Thyroid gland (tissue), 4 donors: ENCODE measurements at regions not wholly inside any gene's neighbourhood (a gene's known extent, or its start where the extent isn't known, plus 50 kb on each side); places are given as distances from the start of the nearest gene placed in this dataset.

Experiments
- DNase-seq, 2 donors: peaks; one replicate each; pipeline ENCODE4 v3.0.0-alpha.2; 2019
- H3K27ac ChIP-seq, 3 donors: fragments of 200-600 bp; sonication (generic); 1 replicate in 2 of 3; 2 replicates in 1 of 3; pipeline ENCODE4 v1.5.1; 2016 to 2019; ENCODE audit warnings: mild to moderate bottlenecking in 1 of 3, moderate library complexity in 1 of 3
- H3K27me3 ChIP-seq: fragments of 200-600 bp; sonication (generic); one replicate; pipeline ENCODE4 v1.5.1; 2019
- H3K36me3 ChIP-seq, 2 donors: fragments of 200-600 bp; sonication (generic); one replicate each; pipeline ENCODE4 v1.5.1; 2016 to 2019
- H3K4me1 ChIP-seq, 2 donors: fragments of 200-600 bp; sonication (generic); one replicate each; pipeline ENCODE4 v1.5.1; 2017 to 2019
- H3K4me3 ChIP-seq, 3 donors: fragments of 200-600 bp; sonication (generic); replicated peaks in 1 of 3; 1 replicate in 2 of 3; 2 replicates in 1 of 3; pipeline ENCODE4 v1.5.1; 2016; ENCODE audit warnings: mild to moderate bottlenecking in 1 of 3
- H3K9me3 ChIP-seq: fragments of 200-600 bp; sonication (generic); one replicate; pipeline ENCODE4 v1.5.1; 2017
- POLR2A ChIP-seq, 2 donors: fragments of 450-650 bp; IDR thresholded peaks; one replicate each; pipeline ENCODE4 v1.6.1; 2017; ENCODE audit warnings: antibody characterized with exemption in 2 of 2, mild to moderate bottlenecking in 2 of 2, moderate library complexity in 1 of 2
- WGBS, 2 donors: methylation state at CpG; one replicate each; pipeline ENCODE4 v1.1.5; 2017; 5-methylcytosine and 5-hydroxymethylcytosine counted together
- intact Hi-C: fragments of 100-400 bp; cut with DNase I; formaldehyde crosslinking; loops from one replicate; pipeline ENCODE4 v1.15.1; 2023
- TF ChIP-seq, protein P1 (sequence below), 6 experiments: fragments of 200-600 bp in 3 of 6; fragments of 450-650 bp in 3 of 6; sonication (generic) in 3 of 6; IDR thresholded peaks; one replicate each; pipeline ENCODE4 v1.5.1; 2016 to 2019; ENCODE audit warnings: antibody characterized with exemption in 6 of 6, mild to moderate bottlenecking in 2 of 6, inconsistent platforms in 1 of 6, moderate library complexity in 1 of 6

DNA sequence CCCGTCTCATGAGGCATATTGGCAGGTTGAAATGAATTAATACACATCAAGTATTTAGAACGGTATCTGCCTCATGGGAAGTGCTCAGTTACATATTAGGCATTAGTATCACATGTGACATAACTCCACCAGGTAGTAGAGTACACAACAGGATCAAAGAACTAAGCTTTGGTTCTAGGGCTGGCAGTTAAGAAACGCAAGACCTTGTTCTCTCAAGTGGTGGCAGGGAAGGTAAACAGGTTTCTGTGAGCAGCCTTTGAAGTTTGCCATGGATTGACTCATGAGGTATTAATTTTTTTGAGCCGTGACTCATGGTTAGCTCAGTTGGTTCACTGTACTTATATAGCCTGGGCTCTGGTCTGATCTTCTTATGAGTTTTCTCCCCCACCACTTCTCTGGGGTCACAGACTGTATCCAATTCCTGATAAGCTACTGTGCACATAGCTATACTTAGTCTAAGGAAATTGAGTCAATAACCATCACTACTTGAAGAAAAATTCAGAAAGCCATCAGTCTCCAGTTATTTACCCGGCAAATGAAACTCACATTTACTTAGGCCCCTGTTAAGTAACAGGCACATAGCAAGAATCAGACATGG is 155.6 kb upstream of the STT3B start:
- H3K4me3 ChIP-seq, result no peak overlapping the region
- H3K4me1 ChIP-seq, result no peaks in the 10 kb centered on the region
- no peak for TF ChIP-seq POLR2A (IDR thresholded peaks at IDR 0.05)
- TF ChIP-seq, protein P1, sequence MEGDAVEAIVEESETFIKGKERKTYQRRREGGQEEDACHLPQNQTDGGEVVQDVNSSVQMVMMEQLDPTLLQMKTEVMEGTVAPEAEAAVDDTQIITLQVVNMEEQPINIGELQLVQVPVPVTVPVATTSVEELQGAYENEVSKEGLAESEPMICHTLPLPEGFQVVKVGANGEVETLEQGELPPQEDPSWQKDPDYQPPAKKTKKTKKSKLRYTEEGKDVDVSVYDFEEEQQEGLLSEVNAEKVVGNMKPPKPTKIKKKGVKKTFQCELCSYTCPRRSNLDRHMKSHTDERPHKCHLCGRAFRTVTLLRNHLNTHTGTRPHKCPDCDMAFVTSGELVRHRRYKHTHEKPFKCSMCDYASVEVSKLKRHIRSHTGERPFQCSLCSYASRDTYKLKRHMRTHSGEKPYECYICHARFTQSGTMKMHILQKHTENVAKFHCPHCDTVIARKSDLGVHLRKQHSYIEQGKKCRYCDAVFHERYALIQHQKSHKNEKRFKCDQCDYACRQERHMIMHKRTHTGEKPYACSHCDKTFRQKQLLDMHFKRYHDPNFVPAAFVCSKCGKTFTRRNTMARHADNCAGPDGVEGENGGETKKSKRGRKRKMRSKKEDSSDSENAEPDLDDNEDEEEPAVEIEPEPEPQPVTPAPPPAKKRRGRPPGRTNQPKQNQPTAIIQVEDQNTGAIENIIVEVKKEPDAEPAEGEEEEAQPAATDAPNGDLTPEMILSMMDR (IDR thresholded peaks at IDR 0.05), result no peak
- H3K36me3 ChIP-seq, result no peaks in the 10 kb centered on the region
- no peaks in the 10 kb centered on the region for H3K9me3 ChIP-seq
- intact Hi-C loops, result no loop called here
- WGBS, 2 donors, result 83 to 86% methylated on average over 5 of the region's 5 CpGs
- no peak for DNase-seq
- no peaks in the 10 kb centered on the region for H3K27me3 ChIP-seq
- no peak overlapping the region for H3K27ac ChIP-seq

DNA sequence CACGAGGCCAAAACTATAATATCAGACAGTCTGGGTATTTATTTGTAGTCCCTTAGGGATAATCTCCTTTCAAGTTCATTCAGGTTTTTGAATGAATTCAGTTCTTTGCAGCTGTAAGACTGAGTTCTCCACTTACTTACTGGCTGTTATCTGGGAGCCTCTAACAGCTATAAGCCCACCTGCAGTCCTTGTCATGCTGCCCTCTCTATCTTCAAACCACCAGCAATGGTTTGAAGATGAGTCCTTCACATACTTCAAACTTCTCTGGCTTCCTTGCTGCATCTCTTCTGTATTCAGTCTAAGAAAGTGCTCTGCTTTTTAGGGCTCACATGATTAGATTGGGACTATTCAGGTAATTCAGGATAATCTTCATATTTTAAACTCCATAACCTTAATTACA is 154.5 kb upstream of the STT3B start:
- intact Hi-C loops, result no loop called here
- no peak overlapping the region for H3K4me3 ChIP-seq
- DNase-seq, result no peak

DNA sequence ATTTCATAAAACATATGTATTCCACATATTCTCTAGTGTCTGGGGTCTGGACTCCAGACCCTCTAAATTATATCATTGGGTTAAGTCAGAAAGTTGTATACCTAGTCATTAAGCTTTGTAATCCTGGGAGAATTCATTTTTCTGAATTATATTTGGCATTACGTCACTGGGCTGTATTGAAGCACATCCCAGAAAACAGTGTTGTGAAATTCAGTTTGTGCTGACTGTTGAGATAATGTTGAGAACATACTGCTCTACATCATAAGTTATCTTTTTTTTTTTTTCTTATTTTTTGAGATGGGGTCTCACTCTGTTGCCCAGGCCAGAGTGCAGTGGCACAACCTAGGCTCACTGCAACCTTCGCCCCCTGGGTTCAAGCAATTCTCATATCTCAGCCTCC is 153.1 kb upstream of the STT3B start:
- H3K27me3 ChIP-seq, result no peaks in the 10 kb centered on the region
- no peak overlapping the region for H3K4me3 ChIP-seq
- intact Hi-C loops, result no loop called here
- H3K36me3 ChIP-seq, result no peaks in the 10 kb centered on the region
- TF ChIP-seq, protein P1 (IDR thresholded peaks at IDR 0.05), result no peak
- TF ChIP-seq POLR2A (IDR thresholded peaks at IDR 0.05), result no peak
- WGBS, 2 donors, result 92 to 99% methylated on average over 2 of the region's 2 CpGs
- no peaks in the 10 kb centered on the region for H3K4me1 ChIP-seq
- no peak overlapping the region for H3K27ac ChIP-seq
- no peaks in the 10 kb centered on the region for H3K9me3 ChIP-seq
- no peak for DNase-seq

More for the DNA sequence above, 154.5 kb upstream of the STT3B start:
- no peaks in the 10 kb centered on the region for H3K36me3 ChIP-seq
- H3K4me1 ChIP-seq, result no peaks in the 10 kb centered on the region
- H3K27me3 ChIP-seq, result no peaks in the 10 kb centered on the region
- no peak overlapping the region for H3K27ac ChIP-seq
- WGBS, 2 donors, result 93 to 100% methylated on average over 1 of the region's 1 CpG
- TF ChIP-seq POLR2A (IDR thresholded peaks at IDR 0.05), result no peak
- TF ChIP-seq, protein P1 (IDR thresholded peaks at IDR 0.05), result no peak
- no peaks in the 10 kb centered on the region for H3K9me3 ChIP-seq

DNA sequence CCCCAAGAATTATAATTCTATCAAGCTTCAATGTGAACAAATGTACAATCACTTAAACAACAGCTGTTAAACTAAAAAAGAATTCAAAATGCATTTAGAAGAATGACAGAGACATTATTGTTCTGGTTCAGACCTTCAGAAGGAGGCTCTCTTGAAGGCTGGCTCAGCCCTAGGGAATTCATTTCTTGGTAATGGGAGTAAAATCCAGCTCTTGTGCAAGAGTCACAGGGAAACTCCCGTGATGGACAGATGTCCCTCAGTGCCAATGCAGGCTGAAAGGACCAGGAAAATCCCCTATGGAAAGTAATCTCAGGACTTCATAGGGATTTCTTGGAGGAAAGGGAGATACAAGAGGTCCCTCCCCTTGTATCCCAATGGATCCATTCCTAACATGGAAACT is 149.9 kb upstream of the STT3B start:
- WGBS, 2 donors, result 87 to 92% methylated on average over 1 of the region's 1 CpG
- intact Hi-C loops, result no loop called here

DNA sequence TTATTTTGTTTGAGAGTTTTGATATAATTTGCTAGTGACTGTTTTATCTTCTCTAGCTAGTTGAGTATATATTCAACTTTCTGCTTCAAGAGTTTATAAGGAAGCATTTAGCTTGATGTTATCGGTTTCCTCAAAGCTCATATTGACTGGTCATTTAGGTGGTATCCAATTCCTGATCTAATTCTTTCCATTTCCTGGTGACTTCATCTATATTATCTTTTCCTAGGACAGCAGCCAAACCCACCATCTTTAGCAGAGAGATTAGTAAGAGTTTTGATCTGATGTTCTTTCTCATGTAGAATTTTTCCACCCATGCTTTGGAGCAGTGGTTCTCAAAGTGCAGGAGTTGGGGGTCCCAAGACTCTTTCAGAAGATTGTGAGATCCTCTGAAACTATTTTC is 148.6 kb upstream of the STT3B start:
- TF ChIP-seq POLR2A (IDR thresholded peaks at IDR 0.05), result no peak
- TF ChIP-seq, protein P1 (IDR thresholded peaks at IDR 0.05), result no peak
- no peak for DNase-seq
- WGBS, 2 donors, result 91 to 93% methylated on average over 1 of the region's 1 CpG
- H3K4me3 ChIP-seq, result no peak overlapping the region
- H3K4me1 ChIP-seq, result no peaks in the 10 kb centered on the region
- no peaks in the 10 kb centered on the region for H3K9me3 ChIP-seq
- no peaks in the 10 kb centered on the region for H3K36me3 ChIP-seq
- no peaks in the 10 kb centered on the region for H3K27me3 ChIP-seq
- intact Hi-C loops, result no loop called here
- no peak overlapping the region for H3K27ac ChIP-seq

More for the DNA sequence above, 149.9 kb upstream of the STT3B start:
- no peak overlapping the region for H3K27ac ChIP-seq
- no peaks in the 10 kb centered on the region for H3K9me3 ChIP-seq
- no peak for DNase-seq
- no peak for TF ChIP-seq POLR2A (IDR thresholded peaks at IDR 0.05)
- TF ChIP-seq, protein P1 (IDR thresholded peaks at IDR 0.05), result no peak
- no peaks in the 10 kb centered on the region for H3K27me3 ChIP-seq
- no peaks in the 10 kb centered on the region for H3K4me1 ChIP-seq
- no peak overlapping the region for H3K4me3 ChIP-seq
- no peaks in the 10 kb centered on the region for H3K36me3 ChIP-seq
